Panc1 (cell line): ENCODE measurements at regions not wholly inside any gene's neighbourhood (a gene's known extent, or its start where the extent isn't known, plus 50 kb on each side); places are given as distances from the start of the nearest gene placed in this dataset.

ENCODE experiments used
- SIN3A ChIP-seq: IDR thresholded peaks from 2 replicates; pipeline ENCODE4 v1.6.1; 2012; ENCODE audit warnings: low read depth, mild to moderate bottlenecking, low read length, moderate library complexity, borderline replicate concordance; ENCODE audit not compliant: insufficient read depth
- TF ChIP-seq, protein P1 (sequence below): fragments of 450-650 bp; IDR thresholded peaks from 2 replicates; pipeline ENCODE4 v1.5.1; 2017; ENCODE audit warnings: mild to moderate bottlenecking

DNA sequence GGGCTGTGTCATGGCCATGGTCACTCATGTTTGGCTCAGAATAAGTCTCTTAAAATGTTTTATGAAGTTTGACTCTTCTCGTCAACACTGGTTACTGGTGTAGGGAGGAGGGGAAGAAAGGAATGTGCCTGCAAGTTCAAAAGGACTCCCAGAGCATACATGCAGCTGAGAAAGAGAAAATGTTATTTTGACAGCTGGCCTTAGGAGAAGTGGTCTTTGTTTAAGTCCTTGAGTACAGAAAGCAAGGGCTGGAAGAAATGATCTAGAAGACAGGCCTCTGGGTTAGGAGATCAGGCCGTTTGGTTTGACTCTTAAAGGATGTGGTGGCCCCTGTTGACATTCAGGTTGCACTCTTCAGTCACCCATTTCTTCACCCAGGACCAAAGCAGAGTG is 245.5 kb downstream of the REEP3 start:
- TF ChIP-seq, protein P1, sequence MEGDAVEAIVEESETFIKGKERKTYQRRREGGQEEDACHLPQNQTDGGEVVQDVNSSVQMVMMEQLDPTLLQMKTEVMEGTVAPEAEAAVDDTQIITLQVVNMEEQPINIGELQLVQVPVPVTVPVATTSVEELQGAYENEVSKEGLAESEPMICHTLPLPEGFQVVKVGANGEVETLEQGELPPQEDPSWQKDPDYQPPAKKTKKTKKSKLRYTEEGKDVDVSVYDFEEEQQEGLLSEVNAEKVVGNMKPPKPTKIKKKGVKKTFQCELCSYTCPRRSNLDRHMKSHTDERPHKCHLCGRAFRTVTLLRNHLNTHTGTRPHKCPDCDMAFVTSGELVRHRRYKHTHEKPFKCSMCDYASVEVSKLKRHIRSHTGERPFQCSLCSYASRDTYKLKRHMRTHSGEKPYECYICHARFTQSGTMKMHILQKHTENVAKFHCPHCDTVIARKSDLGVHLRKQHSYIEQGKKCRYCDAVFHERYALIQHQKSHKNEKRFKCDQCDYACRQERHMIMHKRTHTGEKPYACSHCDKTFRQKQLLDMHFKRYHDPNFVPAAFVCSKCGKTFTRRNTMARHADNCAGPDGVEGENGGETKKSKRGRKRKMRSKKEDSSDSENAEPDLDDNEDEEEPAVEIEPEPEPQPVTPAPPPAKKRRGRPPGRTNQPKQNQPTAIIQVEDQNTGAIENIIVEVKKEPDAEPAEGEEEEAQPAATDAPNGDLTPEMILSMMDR = no peak
- TF ChIP-seq SIN3A = no peak
